ENCODE measurements at regions not wholly inside any gene's neighbourhood (a gene's known extent, or its start where the extent isn't known, plus 50 kb on each side); places are given as distances from the start of the nearest gene placed in this dataset.

DNA sequence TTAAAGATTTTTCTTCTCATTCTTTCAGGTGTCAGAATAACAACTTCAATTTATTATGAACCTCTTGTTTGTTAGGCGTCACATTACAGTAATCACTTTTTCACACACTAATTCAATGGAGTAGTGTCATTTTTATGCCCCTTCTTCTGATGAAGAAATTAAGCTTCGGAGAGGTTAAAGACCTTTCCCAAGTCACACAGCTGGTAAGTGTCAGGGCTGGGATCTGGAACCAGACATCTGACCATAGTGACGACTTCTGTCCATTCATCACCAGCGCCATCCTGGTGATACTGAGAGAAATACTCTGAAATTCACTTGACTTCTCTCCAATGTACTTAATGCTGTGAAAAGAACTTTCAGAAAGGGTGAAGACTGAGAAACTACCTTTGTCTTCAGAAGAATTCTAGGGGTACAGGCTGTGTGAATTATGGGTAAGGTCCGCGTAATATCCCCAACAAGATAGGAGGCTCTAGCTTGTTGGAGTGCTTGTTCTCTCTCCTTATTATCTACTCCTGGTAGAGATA is 173.8 kb downstream of the GAS1 start:
- Mint-ChIP-seq H3K27ac (peak overlapping the region; percentile 33 to 71 (median 69)), H3K4me3 (no peak overlapping the region), H3K9me3 (peaks cover 5% of the 10 kb centered on the region), H3K27me3 (ENCODE audit: low read depth) (no peaks in the 10 kb centered on the region), H3K36me3 (ENCODE audit: low read depth) (no peaks in the 10 kb centered on the region), H3K4me1 (peaks cover 26% of the 10 kb centered on the region)
- TF ChIP-seq, protein P1, sequence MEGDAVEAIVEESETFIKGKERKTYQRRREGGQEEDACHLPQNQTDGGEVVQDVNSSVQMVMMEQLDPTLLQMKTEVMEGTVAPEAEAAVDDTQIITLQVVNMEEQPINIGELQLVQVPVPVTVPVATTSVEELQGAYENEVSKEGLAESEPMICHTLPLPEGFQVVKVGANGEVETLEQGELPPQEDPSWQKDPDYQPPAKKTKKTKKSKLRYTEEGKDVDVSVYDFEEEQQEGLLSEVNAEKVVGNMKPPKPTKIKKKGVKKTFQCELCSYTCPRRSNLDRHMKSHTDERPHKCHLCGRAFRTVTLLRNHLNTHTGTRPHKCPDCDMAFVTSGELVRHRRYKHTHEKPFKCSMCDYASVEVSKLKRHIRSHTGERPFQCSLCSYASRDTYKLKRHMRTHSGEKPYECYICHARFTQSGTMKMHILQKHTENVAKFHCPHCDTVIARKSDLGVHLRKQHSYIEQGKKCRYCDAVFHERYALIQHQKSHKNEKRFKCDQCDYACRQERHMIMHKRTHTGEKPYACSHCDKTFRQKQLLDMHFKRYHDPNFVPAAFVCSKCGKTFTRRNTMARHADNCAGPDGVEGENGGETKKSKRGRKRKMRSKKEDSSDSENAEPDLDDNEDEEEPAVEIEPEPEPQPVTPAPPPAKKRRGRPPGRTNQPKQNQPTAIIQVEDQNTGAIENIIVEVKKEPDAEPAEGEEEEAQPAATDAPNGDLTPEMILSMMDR (IDR thresholded peaks at IDR 0.05; ENCODE audit: unreplicated experiment in 3 of 3), result no peak

DNA sequence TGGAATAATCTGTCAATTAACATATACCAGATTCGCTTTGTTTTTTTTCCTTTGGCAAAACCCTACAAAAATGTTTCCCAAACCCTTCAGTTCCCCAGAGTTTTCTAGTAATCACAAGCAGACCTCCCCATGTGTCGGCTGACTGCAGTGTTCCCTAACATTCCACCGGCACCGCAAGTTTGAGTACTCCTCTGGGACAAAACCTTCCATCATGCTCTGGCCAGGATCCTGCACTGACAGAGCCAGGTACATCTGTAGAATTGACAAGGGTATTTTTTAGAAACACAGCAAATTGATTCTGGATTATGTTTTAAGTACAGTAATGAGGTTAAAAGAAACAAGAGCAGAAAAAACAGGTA is 174.7 kb downstream of the GAS1 start:
- Mint-ChIP-seq H3K27me3 (ENCODE audit: low read depth) (no peaks in the 10 kb centered on the region), H3K4me1 (peaks cover 29% of the 10 kb centered on the region), H3K36me3 (ENCODE audit: low read depth) (no peaks in the 10 kb centered on the region), H3K9me3 (peaks cover 7% of the 10 kb centered on the region), H3K4me3 (no peak overlapping the region), H3K27ac (peak overlapping the region in 2 of 3 experiments; percentile 69 to 74)
- TF ChIP-seq, protein P1 (IDR thresholded peaks at IDR 0.05; ENCODE audit: unreplicated experiment in 3 of 3), result no peak

DNA sequence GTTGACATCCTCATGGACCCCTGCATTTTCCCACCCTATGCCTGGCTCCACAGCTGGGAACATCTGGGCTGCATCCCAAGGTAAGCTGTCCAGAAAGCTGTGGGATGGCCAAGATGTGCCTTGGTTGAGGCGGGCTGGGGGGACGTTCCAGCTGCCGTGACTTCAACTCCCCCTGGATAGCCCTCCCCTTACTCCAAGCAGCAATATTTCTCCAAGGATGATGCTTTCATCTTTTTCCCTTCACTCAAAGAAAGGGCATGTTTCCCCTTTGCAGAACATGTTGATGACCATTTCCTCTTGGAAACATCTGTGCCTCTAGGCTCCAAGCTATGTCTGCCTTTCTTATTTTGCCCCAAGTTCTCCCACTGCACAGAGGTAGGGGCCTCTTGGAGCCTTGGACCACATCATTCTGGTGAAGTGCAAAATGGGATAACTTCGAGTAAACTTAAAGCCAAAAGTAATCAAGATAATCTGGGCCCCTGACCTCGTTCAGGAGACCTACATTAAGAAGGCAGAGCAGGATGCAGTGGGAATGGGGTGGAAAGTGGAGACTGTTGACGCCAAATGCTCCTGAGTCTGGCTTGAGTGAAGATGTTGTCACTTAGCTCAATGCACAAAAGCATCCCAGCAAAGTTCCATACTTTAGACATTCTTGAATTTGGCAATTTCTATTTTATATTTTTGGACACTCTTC is 175.2 kb downstream of the GAS1 start:
- H3K36me3 Mint-ChIP-seq (ENCODE audit: low read depth), result no peaks in the 10 kb centered on the region
- peak overlapping the region in 2 of 3 experiments; percentile 69 to 74 for H3K27ac Mint-ChIP-seq
- no peaks in the 10 kb centered on the region for H3K27me3 Mint-ChIP-seq (ENCODE audit: low read depth)
- H3K9me3 Mint-ChIP-seq, result peaks cover 7% of the 10 kb centered on the region
- H3K4me1 Mint-ChIP-seq, result peaks cover 33% of the 10 kb centered on the region
- no peak overlapping the region for H3K4me3 Mint-ChIP-seq
- TF ChIP-seq, protein P1 (IDR thresholded peaks at IDR 0.05; ENCODE audit: unreplicated experiment in 3 of 3), result no peak

DNA sequence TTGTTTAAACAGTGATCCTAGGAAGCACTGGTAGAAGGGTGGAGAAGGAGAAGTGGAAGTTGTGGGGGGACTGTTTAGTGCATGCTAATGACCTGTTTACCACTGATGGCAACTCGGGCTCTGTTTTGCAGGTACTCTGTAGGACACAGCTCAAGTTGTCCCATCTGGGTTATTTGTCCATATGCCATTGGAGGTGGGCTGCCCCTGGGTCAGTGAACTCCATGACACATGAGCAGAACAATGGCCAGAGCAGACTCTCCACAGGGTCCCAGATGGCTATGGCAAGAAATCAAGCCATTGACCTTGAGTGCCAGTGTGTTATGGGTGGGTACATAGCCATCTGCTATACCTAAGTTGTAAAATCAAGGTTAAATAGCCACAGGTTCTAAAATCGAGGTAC is 175.9 kb downstream of the GAS1 start:
- H3K27ac Mint-ChIP-seq, result no peak overlapping the region
- no peaks in the 10 kb centered on the region for H3K36me3 Mint-ChIP-seq (ENCODE audit: low read depth)
- H3K4me3 Mint-ChIP-seq, result no peak overlapping the region
- no peaks in the 10 kb centered on the region for H3K27me3 Mint-ChIP-seq (ENCODE audit: low read depth)
- H3K9me3 Mint-ChIP-seq, result peaks cover 7% of the 10 kb centered on the region
- peaks cover 33% of the 10 kb centered on the region for H3K4me1 Mint-ChIP-seq
- TF ChIP-seq, protein P1 (IDR thresholded peaks at IDR 0.05; ENCODE audit: unreplicated experiment in 3 of 3), result no peak

DNA sequence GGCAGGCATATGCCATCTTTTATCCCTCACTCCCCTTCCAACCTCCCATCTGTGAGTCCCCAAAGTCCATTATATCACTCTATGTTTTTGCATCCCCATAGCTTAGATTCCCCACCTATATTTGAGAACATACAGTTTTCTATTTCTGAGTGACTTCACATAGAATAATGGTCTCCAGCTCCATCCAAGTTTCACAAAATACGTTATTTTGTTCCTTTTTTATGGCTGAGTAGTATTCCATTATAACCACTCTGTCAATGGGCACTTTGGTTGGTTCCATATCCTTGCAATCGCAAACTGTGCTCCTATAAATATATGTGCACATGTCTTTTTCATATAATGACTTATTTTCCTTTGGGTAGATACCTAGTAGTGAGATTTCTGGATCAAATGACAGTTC is 178.6 kb downstream of the GAS1 start:
- H3K27me3 Mint-ChIP-seq (ENCODE audit: low read depth), result no peaks in the 10 kb centered on the region
- peaks cover 4% of the 10 kb centered on the region for H3K9me3 Mint-ChIP-seq
- peaks cover 21% of the 10 kb centered on the region for H3K4me1 Mint-ChIP-seq
- H3K4me3 Mint-ChIP-seq, result no peak overlapping the region
- H3K27ac Mint-ChIP-seq, result no peak overlapping the region
- H3K36me3 Mint-ChIP-seq (ENCODE audit: low read depth), result no peaks in the 10 kb centered on the region
- TF ChIP-seq, protein P1 (IDR thresholded peaks at IDR 0.05; ENCODE audit: unreplicated experiment in 3 of 3), result no peak

DNA sequence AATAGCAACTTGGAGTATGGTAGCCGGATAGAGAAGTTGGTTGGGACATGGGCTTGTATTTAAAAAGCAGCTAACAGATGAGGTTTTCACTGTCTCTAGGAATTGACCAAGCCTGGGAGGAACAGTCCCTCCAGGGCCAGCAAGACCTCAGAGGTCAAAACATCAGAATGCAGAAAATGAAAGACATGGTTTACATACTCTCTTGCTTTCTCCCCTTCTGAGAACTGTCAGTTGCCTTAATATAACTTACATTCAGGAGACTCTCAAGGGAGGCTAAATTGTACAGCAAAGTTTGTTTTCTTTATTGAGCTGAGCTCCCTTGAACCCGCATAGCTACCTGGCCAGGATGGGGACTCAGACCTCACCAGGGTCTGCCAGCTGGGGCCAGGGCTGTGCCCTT is 179.3 kb downstream of the GAS1 start:
- TF ChIP-seq, protein P1 (IDR thresholded peaks at IDR 0.05; ENCODE audit: unreplicated experiment in 3 of 3), result no peak
- no peaks in the 10 kb centered on the region for H3K36me3 Mint-ChIP-seq (ENCODE audit: low read depth)
- H3K4me1 Mint-ChIP-seq, result peaks cover 17% of the 10 kb centered on the region
- peak overlapping the region; percentile 13 to 62 (median 44) for H3K27ac Mint-ChIP-seq
- H3K9me3 Mint-ChIP-seq, result peaks cover 4% of the 10 kb centered on the region
- H3K27me3 Mint-ChIP-seq (ENCODE audit: low read depth), result no peaks in the 10 kb centered on the region
- H3K4me3 Mint-ChIP-seq, result no peak overlapping the region

All from nephron (organoid).